ENCODE measurements at regions not wholly inside any gene's neighbourhood (a gene's known extent, or its start where the extent isn't known, plus 50 kb on each side); places are given as distances from the start of the nearest gene placed in this dataset.
"Not testable (repeated sequence)": the region's sequence is repeated elsewhere in the genome, so short reads cannot be mapped to it uniquely, and the experiment has no call there.

DNA sequence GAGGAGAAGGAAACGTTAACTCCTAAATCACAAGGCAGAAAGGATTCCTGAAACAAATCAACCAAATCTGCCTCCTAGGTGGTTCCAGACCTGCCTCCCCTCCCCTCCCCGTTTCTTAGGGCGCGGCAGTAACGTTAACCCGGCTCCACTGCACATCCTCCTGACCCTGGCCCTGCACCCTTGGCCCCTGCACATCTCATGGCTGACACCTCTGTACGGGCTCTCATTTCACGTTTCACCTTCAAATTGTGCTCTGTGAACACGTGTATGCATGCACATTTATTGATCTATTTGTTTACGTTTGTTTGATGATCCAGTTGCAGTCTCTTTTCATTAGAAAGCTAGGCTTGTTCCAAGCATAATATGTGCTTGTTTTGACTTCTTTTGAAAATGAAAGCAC, 358.1 kb downstream of the ADGRD1 start:
- no peak overlapping the region for H2AK5ac ChIP-seq (ENCODE audit: low read length)
- DNase-seq: no peak
- no CpG with 5 or more reads among the region's 10 CpGs for whole genome bisulfite sequencing (ENCODE audit: extremely low coverage, insufficient coverage, low lambda C conversion rate)
- H3K9ac ChIP-seq (ENCODE audit: low read length): no peak overlapping the region
- H3K27me3 ChIP-seq (ENCODE audit: insufficient read depth, low read length, poor library complexity): no peaks in the 10 kb centered on the region
- no peaks in the 10 kb centered on the region for H3K4me1 ChIP-seq (ENCODE audit: control insufficient read depth, low read depth, low read length)
- no peak overlapping the region for H3K27ac ChIP-seq (ENCODE audit: low read depth, low read length)
- no peak overlapping the region for H2BK120ac ChIP-seq (ENCODE audit: low read depth, low read length)
- no peak overlapping the region for H3K23ac ChIP-seq (ENCODE audit: low read length)
- no peaks in the 10 kb centered on the region for H3K79me2 ChIP-seq (ENCODE audit: control insufficient read depth, insufficient read depth, low read length)
- no peak overlapping the region for H4K8ac ChIP-seq (ENCODE audit: low read depth, low read length)
- H2BK5ac ChIP-seq (ENCODE audit: low read length): no peak overlapping the region
- H3K56ac ChIP-seq (ENCODE audit: low read length): no peak overlapping the region
- H2BK15ac ChIP-seq (replicated peaks; ENCODE audit: low read depth): no peak overlapping the region
- no peak overlapping the region for H3K18ac ChIP-seq (ENCODE audit: low read length)
- H3K36me3 ChIP-seq (ENCODE audit: control insufficient read depth, insufficient read depth, low read length): no peaks in the 10 kb centered on the region
- H3K79me1 ChIP-seq (ENCODE audit: low read length): no peaks in the 10 kb centered on the region
- no peak overlapping the region for H3K4me2 ChIP-seq (ENCODE audit: low read length)
- no peak overlapping the region for H3K4me3 ChIP-seq (ENCODE audit: low read length)
- H3K4ac ChIP-seq (ENCODE audit: low read depth, low read length): no peak overlapping the region
- no peak overlapping the region for H4K5ac ChIP-seq (ENCODE audit: low read length)

DNA sequence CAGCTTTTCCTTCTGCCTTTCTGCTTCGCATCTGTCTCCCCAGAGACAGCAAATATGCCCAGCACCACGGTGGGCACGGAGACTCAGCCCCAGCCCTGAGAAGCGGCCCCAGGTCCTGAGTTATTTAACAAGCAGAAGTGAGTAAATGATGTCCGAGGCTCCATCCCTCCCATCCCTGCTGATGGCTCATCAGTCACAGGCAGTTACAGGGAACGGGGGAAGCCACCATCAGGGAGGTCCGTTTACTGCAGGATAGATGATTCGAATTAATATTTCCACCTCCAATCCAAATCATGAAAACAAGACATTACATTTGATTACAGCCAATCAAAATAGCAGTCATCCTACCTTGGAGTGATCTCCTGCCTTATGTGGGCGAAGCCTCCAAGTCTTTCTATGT, 358.7 kb downstream of the ADGRD1 start:
- H3K27me3 ChIP-seq (ENCODE audit: insufficient read depth, low read length, poor library complexity); H3K18ac ChIP-seq (ENCODE audit: low read length); H3K27ac ChIP-seq (ENCODE audit: low read depth, low read length); H3K9ac ChIP-seq (ENCODE audit: low read length); H3K56ac ChIP-seq (ENCODE audit: low read length); H4K5ac ChIP-seq (ENCODE audit: low read length); H3K79me2 ChIP-seq (ENCODE audit: control insufficient read depth, insufficient read depth, low read length); H3K4me1 ChIP-seq (ENCODE audit: control insufficient read depth, low read depth, low read length); H4K8ac ChIP-seq (ENCODE audit: low read depth, low read length); H2BK15ac ChIP-seq (replicated peaks; ENCODE audit: low read depth); H3K4ac ChIP-seq (ENCODE audit: low read depth, low read length); H3K4me3 ChIP-seq (ENCODE audit: low read length); H2BK5ac ChIP-seq (ENCODE audit: low read length); H3K36me3 ChIP-seq (ENCODE audit: control insufficient read depth, insufficient read depth, low read length); H2BK120ac ChIP-seq (ENCODE audit: low read depth, low read length); H3K79me1 ChIP-seq (ENCODE audit: low read length); H3K23ac ChIP-seq (ENCODE audit: low read length); H3K4me2 ChIP-seq (ENCODE audit: low read length); DNase-seq; H2AK5ac ChIP-seq (ENCODE audit: low read length): not testable (repeated sequence)
- WGBS (ENCODE audit: extremely low coverage, insufficient coverage, low lambda C conversion rate): no CpG with 5 or more reads among the region's 9 CpGs

DNA sequence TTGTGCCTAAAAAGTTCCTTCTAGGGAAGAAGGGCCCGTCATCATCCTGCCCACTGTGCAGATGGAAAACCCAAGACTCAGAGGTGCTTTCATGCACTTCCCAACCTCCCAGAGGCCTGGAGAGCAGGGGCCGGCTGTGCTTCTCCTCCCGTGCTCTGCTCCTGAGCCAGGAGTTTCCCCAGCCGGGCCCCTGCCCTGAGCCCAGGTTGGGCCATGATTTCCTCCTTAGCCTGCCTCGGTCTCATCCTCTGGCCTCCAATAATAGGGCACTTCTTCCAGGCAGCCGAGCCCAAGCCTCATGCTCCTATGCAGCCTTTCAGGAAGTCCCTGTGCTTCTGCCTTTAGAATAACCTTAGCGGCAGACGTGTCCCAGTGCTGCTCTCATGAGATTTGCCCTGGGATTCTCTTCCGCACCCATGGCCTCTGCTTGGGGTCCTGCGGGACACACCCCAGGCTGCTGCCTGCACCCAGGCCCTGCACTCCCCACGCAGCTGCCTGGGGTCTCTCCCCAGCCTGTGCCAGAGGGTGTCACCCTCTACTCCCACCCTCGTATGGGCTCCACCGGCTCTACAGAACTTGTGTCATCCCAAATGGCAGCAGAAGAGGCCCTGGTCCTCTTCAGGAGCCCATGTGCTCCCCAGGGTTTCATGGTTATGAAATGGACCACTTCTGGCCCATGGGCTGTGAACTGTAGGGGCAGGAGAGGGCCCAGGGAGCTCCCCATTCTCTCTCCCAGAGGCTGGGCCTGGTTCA, 359.3 kb downstream of the ADGRD1 start:
- no peak overlapping the region for H3K18ac ChIP-seq (ENCODE audit: low read length)
- no peak overlapping the region for H2BK15ac ChIP-seq (replicated peaks; ENCODE audit: low read depth)
- H3K4ac ChIP-seq (ENCODE audit: low read depth, low read length): no peak overlapping the region
- H3K56ac ChIP-seq (ENCODE audit: low read length): no peak overlapping the region
- H3K27ac ChIP-seq (ENCODE audit: low read depth, low read length): no peak overlapping the region
- no peak overlapping the region for H2AK5ac ChIP-seq (ENCODE audit: low read length)
- H3K9ac ChIP-seq (ENCODE audit: low read length): no peak overlapping the region
- WGBS (ENCODE audit: extremely low coverage, insufficient coverage, low lambda C conversion rate): no CpG with 5 or more reads among the region's 13 CpGs
- H3K27me3 ChIP-seq (ENCODE audit: insufficient read depth, low read length, poor library complexity): no peaks in the 10 kb centered on the region
- H3K79me2 ChIP-seq (ENCODE audit: control insufficient read depth, insufficient read depth, low read length): no peaks in the 10 kb centered on the region
- H3K4me3 ChIP-seq (ENCODE audit: low read length): no peak overlapping the region
- no peak for DNase-seq
- no peak overlapping the region for H2BK5ac ChIP-seq (ENCODE audit: low read length)
- H3K36me3 ChIP-seq (ENCODE audit: control insufficient read depth, insufficient read depth, low read length): no peaks in the 10 kb centered on the region
- H3K4me2 ChIP-seq (ENCODE audit: low read length): no peak overlapping the region
- H3K4me1 ChIP-seq (ENCODE audit: control insufficient read depth, low read depth, low read length): no peaks in the 10 kb centered on the region
- no peak overlapping the region for H3K23ac ChIP-seq (ENCODE audit: low read length)
- H4K8ac ChIP-seq (ENCODE audit: low read depth, low read length): no peak overlapping the region
- H3K79me1 ChIP-seq (ENCODE audit: low read length): no peaks in the 10 kb centered on the region
- H4K5ac ChIP-seq (ENCODE audit: low read length): no peak overlapping the region
- no peak overlapping the region for H2BK120ac ChIP-seq (ENCODE audit: low read depth, low read length)

DNA sequence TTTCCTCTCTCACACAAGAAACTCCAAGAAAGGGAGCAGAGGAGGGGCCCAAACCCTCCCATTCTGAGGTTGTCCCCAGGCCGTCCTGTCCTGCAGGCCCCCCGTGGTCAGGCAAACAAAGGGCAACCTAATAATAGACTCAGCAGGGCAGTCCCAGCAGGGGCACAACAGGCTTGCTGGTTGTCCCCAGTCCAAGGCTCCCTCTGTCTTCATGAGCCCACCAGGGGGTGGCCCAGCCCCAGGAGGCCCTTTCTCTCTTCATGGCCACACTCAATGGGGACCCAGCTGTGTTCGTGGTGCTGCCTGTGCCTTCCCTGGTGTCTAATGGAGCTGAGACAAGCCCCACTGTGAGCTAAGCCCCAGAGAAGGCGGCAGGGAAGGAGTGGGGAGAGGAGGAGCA, 359.9 kb downstream of the ADGRD1 start:
- Histone ChIP-seq H3K9ac (ENCODE audit: low read length) (no peak overlapping the region), H3K4me1 (ENCODE audit: control insufficient read depth, low read depth, low read length) (no peaks in the 10 kb centered on the region), H3K18ac (ENCODE audit: low read length) (no peak overlapping the region), H2AK5ac (ENCODE audit: low read length) (no peak overlapping the region), H3K27ac (ENCODE audit: low read depth, low read length) (no peak overlapping the region), H4K8ac (ENCODE audit: low read depth, low read length) (no peak overlapping the region), H3K4me3 (ENCODE audit: low read length) (no peak overlapping the region), H3K4ac (ENCODE audit: low read depth, low read length) (no peak overlapping the region), H3K36me3 (ENCODE audit: control insufficient read depth, insufficient read depth, low read length) (no peaks in the 10 kb centered on the region), H3K27me3 (ENCODE audit: insufficient read depth, low read length, poor library complexity) (no peaks in the 10 kb centered on the region), H2BK15ac (replicated peaks; ENCODE audit: low read depth) (no peak overlapping the region), H2BK5ac (ENCODE audit: low read length) (no peak overlapping the region), H3K23ac (ENCODE audit: low read length) (no peak overlapping the region), H2BK120ac (ENCODE audit: low read depth, low read length) (no peak overlapping the region), H3K79me1 (ENCODE audit: low read length) (no peaks in the 10 kb centered on the region), H3K56ac (ENCODE audit: low read length) (no peak overlapping the region), H3K4me2 (ENCODE audit: low read length) (no peak overlapping the region), H4K5ac (ENCODE audit: low read length) (no peak overlapping the region), H3K79me2 (ENCODE audit: control insufficient read depth, insufficient read depth, low read length) (no peaks in the 10 kb centered on the region)
- DNase-seq: no peak
- WGBS (ENCODE audit: extremely low coverage, insufficient coverage, low lambda C conversion rate): no CpG with 5 or more reads among the region's 4 CpGs

DNA sequence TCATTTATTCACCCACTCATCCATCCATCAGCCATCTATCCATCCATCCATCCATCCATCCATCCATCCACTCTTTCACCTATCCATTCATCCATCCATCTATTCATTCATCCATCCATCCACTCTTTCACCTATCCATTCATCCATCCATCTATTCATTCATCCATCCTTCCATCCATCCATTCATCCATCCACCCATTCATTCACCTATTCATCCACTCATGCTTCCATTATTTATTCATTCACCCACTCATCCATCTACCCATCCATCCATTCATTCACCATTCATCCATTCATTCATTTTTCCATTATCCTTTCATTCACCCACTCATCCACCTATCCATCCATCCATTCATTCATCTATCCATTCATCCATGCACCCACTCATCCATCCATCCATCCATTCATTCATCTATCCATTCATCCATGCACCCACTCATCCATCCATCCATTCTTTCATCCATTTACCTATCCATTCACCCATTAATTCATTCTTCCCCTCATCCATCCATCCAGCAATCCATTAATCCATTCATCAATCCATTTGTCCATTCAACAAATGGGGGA, 360.9 kb downstream of the ADGRD1 start:
- DNase-seq: no peak
- no peak overlapping the region for H2BK5ac ChIP-seq (ENCODE audit: low read length)
- no peak overlapping the region for H3K56ac ChIP-seq (ENCODE audit: low read length)
- H3K4me1 ChIP-seq (ENCODE audit: control insufficient read depth, low read depth, low read length): no peaks in the 10 kb centered on the region
- no peaks in the 10 kb centered on the region for H3K36me3 ChIP-seq (ENCODE audit: control insufficient read depth, insufficient read depth, low read length)
- no peak overlapping the region for H2AK5ac ChIP-seq (ENCODE audit: low read length)
- no peaks in the 10 kb centered on the region for H3K27me3 ChIP-seq (ENCODE audit: insufficient read depth, low read length, poor library complexity)
- no peak overlapping the region for H3K18ac ChIP-seq (ENCODE audit: low read length)
- no peak overlapping the region for H4K8ac ChIP-seq (ENCODE audit: low read depth, low read length)
- no peak overlapping the region for H3K4ac ChIP-seq (ENCODE audit: low read depth, low read length)
- H3K27ac ChIP-seq (ENCODE audit: low read depth, low read length): no peak overlapping the region
- H2BK15ac ChIP-seq (replicated peaks; ENCODE audit: low read depth): no peak overlapping the region
- H3K23ac ChIP-seq (ENCODE audit: low read length): no peak overlapping the region
- no peak overlapping the region for H4K5ac ChIP-seq (ENCODE audit: low read length)
- no peak overlapping the region for H3K4me3 ChIP-seq (ENCODE audit: low read length)
- no peak overlapping the region for H3K4me2 ChIP-seq (ENCODE audit: low read length)
- no peaks in the 10 kb centered on the region for H3K79me2 ChIP-seq (ENCODE audit: control insufficient read depth, insufficient read depth, low read length)
- H3K9ac ChIP-seq (ENCODE audit: low read length): no peak overlapping the region
- no peak overlapping the region for H2BK120ac ChIP-seq (ENCODE audit: low read depth, low read length)
- H3K79me1 ChIP-seq (ENCODE audit: low read length): no peaks in the 10 kb centered on the region

DNA sequence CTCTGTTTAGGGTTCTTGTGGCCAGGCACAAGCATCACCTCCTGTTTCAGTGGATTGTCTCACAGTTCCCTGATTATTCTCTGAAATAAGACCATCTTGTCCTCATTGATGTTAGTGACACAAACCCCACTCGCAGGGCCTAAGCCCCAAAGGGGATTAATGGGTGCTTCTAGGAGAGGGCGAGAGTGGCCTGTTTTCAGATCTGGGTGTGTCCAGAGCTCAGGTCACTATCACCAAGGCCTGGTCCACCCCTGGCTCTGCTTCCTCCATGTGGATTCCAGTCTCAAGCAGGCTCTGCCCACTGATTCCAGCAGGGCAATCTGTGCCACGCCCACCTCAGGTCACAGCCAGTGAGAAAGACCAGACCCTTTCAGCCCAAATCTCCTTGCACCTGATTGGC, 361.9 kb downstream of the ADGRD1 start:
- Histone ChIP-seq H3K4me2 (ENCODE audit: low read length) (no peak overlapping the region), H2BK15ac (replicated peaks; ENCODE audit: low read depth) (no peak overlapping the region), H3K18ac (ENCODE audit: low read length) (no peak overlapping the region), H2BK5ac (ENCODE audit: low read length) (no peak overlapping the region), H2AK5ac (ENCODE audit: low read length) (no peak overlapping the region), H3K9ac (ENCODE audit: low read length) (no peak overlapping the region), H4K8ac (ENCODE audit: low read depth, low read length) (no peak overlapping the region), H3K23ac (ENCODE audit: low read length) (no peak overlapping the region), H3K27ac (ENCODE audit: low read depth, low read length) (no peak overlapping the region), H3K27me3 (ENCODE audit: insufficient read depth, low read length, poor library complexity) (no peaks in the 10 kb centered on the region), H4K5ac (ENCODE audit: low read length) (no peak overlapping the region), H3K4me3 (ENCODE audit: low read length) (no peak overlapping the region), H3K4ac (ENCODE audit: low read depth, low read length) (no peak overlapping the region), H3K79me1 (ENCODE audit: low read length) (no peaks in the 10 kb centered on the region), H3K4me1 (ENCODE audit: control insufficient read depth, low read depth, low read length) (no peaks in the 10 kb centered on the region), H2BK120ac (ENCODE audit: low read depth, low read length) (no peak overlapping the region), H3K79me2 (ENCODE audit: control insufficient read depth, insufficient read depth, low read length) (no peaks in the 10 kb centered on the region), H3K56ac (ENCODE audit: low read length) (no peak overlapping the region), H3K36me3 (ENCODE audit: control insufficient read depth, insufficient read depth, low read length) (no peaks in the 10 kb centered on the region)
- DNase-seq: peak; percentile 5
- WGBS (ENCODE audit: extremely low coverage, insufficient coverage, low lambda C conversion rate): no CpG with 5 or more reads among the region's 3 CpGs

Measured in mesendoderm (in vitro differentiated cells).